RCC 7860 (cell line): ENCODE measurements at regions not wholly inside any gene's neighbourhood (a gene's known extent, or its start where the extent isn't known, plus 50 kb on each side); places are given as distances from the start of the nearest gene placed in this dataset.

Source experiments
- DNase-seq: peaks from one replicate; pipeline ENCODE4 v3.0.0-alpha.2; 2015; ENCODE audit warnings: low spot score
- FAIRE-seq: peaks from 2 replicates; lab custom pipeline; 2012; peaks lifted over from hg19 to GRCh38; lab: Jason Lieb, UNC

- FAIRE-seq, result no peak
Observed at GRCh38 chrX:96430756-96431455, 253.7 kb upstream of the DIAPH2 start.

GRCh38 chrX:96432647-96433046 is 252.0 kb upstream of the DIAPH2 start:
- no peak for DNase-seq

More at GRCh38 chrX:96430756-96431455, 253.7 kb upstream of the DIAPH2 start:
- DNase-seq, result no peak

GRCh38 chrX:96433409-96434077 is 251.1 kb upstream of the DIAPH2 start:
- FAIRE-seq, result no peak
- DNase-seq, result no peak

More at GRCh38 chrX:96432647-96433046, 252.0 kb upstream of the DIAPH2 start:
- no peak for FAIRE-seq

- FAIRE-seq, result no peak
Observed at GRCh38 chrX:96435378-96436035, 249.1 kb upstream of the DIAPH2 start.

GRCh38 chrX:96436105-96436504 is 248.5 kb upstream of the DIAPH2 start:
- DNase-seq, result peak; percentile 54
- peak; percentile 61 for FAIRE-seq

More at GRCh38 chrX:96435378-96436035, 249.1 kb upstream of the DIAPH2 start:
- no peak for DNase-seq

- FAIRE-seq, result no peak
- DNase-seq, result no peak
Observed at GRCh38 chrX:96438803-96439202, 245.8 kb upstream of the DIAPH2 start.

- FAIRE-seq (no peak), DNase-seq (no peak)
Observed at GRCh38 chrX:96440941-96441340, 243.7 kb upstream of the DIAPH2 start.

- no peak for FAIRE-seq
Observed at GRCh38 chrX:96445531-96446065, 239.0 kb upstream of the DIAPH2 start.

GRCh38 chrX:96446524-96446923 is 238.1 kb upstream of the DIAPH2 start:
- no peak for FAIRE-seq
- DNase-seq, result no peak

More at GRCh38 chrX:96445531-96446065, 239.0 kb upstream of the DIAPH2 start:
- DNase-seq, result no peak

- DNase-seq, result no peak
- FAIRE-seq, result no peak
Observed at GRCh38 chrX:96447161-96447560, 237.5 kb upstream of the DIAPH2 start.

GRCh38 chrX:96449191-96449590 is 235.5 kb upstream of the DIAPH2 start:
- no peak for DNase-seq
- FAIRE-seq, result no peak

GRCh38 chrX:96449896-96450295 is 234.7 kb upstream of the DIAPH2 start:
- no peak for FAIRE-seq

GRCh38 chrX:96453139-96453538 is 231.5 kb upstream of the DIAPH2 start:
- DNase-seq (peak; percentile 56), FAIRE-seq (peak; percentile 97)

More at GRCh38 chrX:96449896-96450295, 234.7 kb upstream of the DIAPH2 start:
- DNase-seq, result no peak

GRCh38 chrX:96455078-96455477 is 229.6 kb upstream of the DIAPH2 start:
- FAIRE-seq, result no peak
- no peak for DNase-seq

- FAIRE-seq (no peak), DNase-seq (no peak)
Observed at GRCh38 chrX:96464880-96465558, 219.6 kb upstream of the DIAPH2 start.

GRCh38 chrX:96474029-96474740 is 210.5 kb upstream of the DIAPH2 start:
- no peak for FAIRE-seq
- no peak for DNase-seq

- FAIRE-seq (no peak), DNase-seq (no peak)
Observed at GRCh38 chrX:96474741-96475125, 209.9 kb upstream of the DIAPH2 start.

GRCh38 chrX:96480081-96480480 is 204.6 kb upstream of the DIAPH2 start:
- DNase-seq (no peak), FAIRE-seq (no peak)

- DNase-seq, result no peak
- FAIRE-seq, result no peak
Observed at GRCh38 chrX:96481831-96482230, 202.8 kb upstream of the DIAPH2 start.

GRCh38 chrX:96483647-96484160 is 200.9 kb upstream of the DIAPH2 start:
- FAIRE-seq (no peak), DNase-seq (no peak)
